ENCODE measurements at regions not wholly inside any gene's neighbourhood (a gene's known extent, or its start where the extent isn't known, plus 50 kb on each side); places are given as distances from the start of the nearest gene placed in this dataset.

GRCh38 chr5:92822183-92822582 lies 758.8 kb downstream of the NR2F1-AS1 start:
- intact Hi-C loops (cut with DNase I) = no loop called here
- no peak for DNase-seq
- ATAC-seq = no peak

GRCh38 chr5:92809855-92810465 lies 771.1 kb downstream of the NR2F1-AS1 start:
- intact Hi-C loops (cut with DNase I) = no loop called here
- no peak for ATAC-seq

DNA sequence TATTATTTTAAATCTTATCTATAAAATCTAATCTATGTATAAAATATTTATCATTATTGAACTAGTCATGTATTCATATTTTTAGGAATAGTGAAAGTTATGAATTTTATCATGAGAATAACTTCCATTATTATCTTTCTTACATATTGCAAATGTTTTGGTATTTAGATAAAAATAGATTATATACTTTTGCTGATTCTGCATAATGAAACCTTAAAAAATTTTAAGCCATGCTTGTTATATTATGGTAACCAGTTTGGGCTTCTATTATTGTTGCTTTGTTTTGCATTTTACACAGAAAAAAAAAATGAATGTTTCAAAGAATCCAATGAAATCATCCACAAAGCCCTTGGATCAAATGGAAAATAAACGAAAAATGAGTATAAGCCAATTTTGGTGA lies 772.5 kb downstream of the NR2F1-AS1 start:
- DNase-seq (no peak), ATAC-seq (no peak)
- intact Hi-C loops (cut with DNase I) = no loop called here

More at GRCh38 chr5:92809855-92810465, 771.1 kb downstream of the NR2F1-AS1 start:
- no peak for DNase-seq

DNA sequence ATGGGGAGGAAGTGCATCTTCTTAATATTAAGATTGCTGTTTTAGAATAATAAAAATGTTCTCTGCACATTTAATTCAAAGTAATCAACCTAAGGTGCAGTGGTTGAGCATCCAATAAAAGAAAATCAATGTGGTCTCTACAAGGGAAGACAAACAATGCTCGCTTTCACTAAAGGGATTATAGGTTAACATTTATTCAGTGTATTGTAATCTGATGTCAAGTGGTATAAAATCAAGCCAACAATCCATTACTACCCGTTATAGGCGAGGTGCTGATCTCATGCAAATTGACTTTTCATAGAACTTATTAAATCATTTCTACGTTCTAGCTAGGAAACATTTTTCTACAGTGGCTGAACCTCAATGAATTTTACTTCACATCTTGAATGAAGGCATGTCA lies 773.9 kb downstream of the NR2F1-AS1 start:
- ATAC-seq (no peak), DNase-seq (no peak)
- intact Hi-C loops (cut with DNase I) = no loop called here

- intact Hi-C loops (cut with DNase I) = no loop called here
- ATAC-seq = no peak
- no peak for DNase-seq
Measured at GRCh38 chr5:92805446-92805845, 775.6 kb downstream of the NR2F1-AS1 start.

DNA sequence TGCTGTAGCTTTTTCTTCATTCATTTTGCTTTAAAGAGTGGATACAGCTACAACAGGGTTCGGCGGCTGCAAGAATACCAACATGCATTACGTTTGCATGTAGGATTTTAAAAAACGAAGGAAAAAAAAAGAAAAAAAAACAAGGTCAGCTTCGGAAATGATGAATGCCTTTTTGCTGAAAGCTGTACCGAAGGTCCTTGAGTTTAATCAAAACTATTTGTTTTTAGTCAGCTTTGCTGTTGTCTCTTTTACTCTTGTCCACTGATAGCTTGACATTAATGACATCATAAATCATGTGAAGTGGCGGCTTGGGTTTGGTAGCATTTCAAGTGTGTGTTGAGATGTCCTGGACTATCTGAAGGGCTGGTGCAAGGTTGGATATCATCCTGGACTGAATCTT lies 779.1 kb downstream of the NR2F1-AS1 start:
- intact Hi-C loops (cut with DNase I) = no loop called here
- no peak for ATAC-seq
- no peak for DNase-seq

GRCh38 chr5:92800365-92800764 lies 780.7 kb downstream of the NR2F1-AS1 start:
- ATAC-seq (no peak), DNase-seq (no peak)

GRCh38 chr5:92795633-92796032 lies 785.4 kb downstream of the NR2F1-AS1 start:
- DNase-seq (no peak), ATAC-seq (no peak)
- intact Hi-C loops (cut with DNase I) = no loop called here

More at GRCh38 chr5:92800365-92800764, 780.7 kb downstream of the NR2F1-AS1 start:
- intact Hi-C loops (cut with DNase I) = no loop called here

- DNase-seq (no peak), ATAC-seq (no peak)
- intact Hi-C loops (cut with DNase I) = no loop called here
Measured at GRCh38 chr5:92780057-92780456, 801.0 kb downstream of the NR2F1-AS1 start.

DNA sequence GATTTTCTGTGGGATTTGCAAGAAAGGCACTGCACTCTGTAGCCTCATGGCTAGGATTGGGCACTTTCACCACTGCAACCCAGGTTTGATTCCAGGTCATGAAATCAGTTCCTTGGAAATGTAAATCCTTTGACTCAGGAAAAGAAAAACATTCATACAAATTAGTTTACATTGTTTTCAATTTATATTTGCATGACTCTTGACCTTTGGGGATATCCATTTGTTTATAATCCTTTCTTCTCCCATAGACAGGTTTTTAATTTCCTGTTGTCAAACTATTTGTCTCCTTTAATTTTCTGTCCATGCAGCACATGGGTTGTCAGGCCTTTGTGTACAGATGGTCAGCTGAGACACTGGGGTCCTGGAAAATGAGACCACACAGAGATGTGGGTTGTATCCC lies 801.5 kb downstream of the NR2F1-AS1 start:
- DNase-seq = no peak
- intact Hi-C loops (cut with DNase I) = no loop called here
- no peak for ATAC-seq

GRCh38 chr5:92778261-92778660 lies 802.8 kb downstream of the NR2F1-AS1 start:
- intact Hi-C loops (cut with DNase I) = no loop called here
- no peak for DNase-seq
- no peak for ATAC-seq

GRCh38 chr5:92777421-92777820 lies 803.6 kb downstream of the NR2F1-AS1 start:
- intact Hi-C loops (cut with DNase I) = no loop called here
- DNase-seq = no peak
- no peak for ATAC-seq

DNA sequence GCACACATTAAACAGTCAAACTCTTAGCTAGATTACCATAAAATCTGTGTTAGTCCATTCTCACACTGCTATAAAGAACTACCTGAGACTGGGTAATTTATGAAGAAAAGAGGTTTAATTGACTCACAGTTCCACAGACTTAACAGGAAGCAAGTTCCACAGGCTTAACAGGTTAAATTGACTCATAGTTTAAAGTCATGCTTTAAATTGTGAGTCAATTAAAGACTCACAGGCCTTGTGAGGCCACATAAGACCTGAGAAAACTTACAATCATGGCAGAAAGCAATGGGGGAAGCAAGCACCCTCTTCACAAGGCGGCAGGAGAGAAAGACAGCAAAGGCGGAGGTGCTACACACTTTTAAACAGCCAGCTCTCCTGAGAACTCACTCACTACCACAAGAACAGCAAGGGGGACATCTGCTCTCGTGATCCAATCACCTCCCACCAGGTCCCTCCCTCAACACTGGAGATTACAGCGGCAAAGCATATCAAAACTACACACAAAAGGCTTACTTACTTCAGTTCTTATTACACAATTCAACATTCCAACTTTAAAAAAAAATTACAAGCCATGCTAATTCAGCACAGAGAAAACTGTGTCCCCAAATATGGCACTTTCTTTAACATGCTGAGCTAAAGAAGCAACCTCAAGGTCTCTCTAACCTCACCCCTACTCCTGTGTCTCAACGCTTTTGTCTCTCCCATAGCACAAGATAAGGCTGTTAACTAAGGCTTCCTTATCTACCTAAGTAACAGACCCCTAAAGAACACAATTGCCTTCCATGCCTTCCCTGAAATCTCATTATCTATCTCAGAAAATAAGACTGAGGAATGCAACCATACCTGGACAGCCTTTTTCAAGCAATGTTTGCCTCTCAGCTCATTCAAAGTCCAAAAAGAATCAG lies 805.1 kb downstream of the NR2F1-AS1 start:
- ATAC-seq (no peak), DNase-seq (no peak)
- intact Hi-C loops (cut with DNase I) = no loop called here

DNA sequence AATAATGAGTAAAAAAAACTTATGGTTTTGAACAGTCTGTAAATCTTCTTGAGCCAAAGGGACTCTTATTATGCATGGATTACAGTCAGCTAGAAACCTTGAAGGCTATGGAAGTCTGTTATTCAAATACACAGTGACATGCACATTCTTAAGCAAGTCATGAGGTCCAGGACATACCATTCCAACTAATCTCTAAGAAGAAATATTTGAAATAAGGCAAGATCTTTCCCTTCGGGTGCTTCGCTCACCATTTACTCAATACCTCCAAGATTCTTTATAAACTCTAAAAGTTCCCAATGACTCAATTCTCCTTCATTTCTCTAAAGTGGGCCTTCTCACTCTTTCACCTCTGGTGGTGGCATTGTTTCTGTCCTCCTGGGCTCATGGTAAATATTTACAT lies 811.0 kb downstream of the NR2F1-AS1 start:
- DNase-seq = no peak
- intact Hi-C loops (cut with DNase I) = no loop called here
- no peak for ATAC-seq

- ATAC-seq (no peak), DNase-seq (no peak)
- intact Hi-C loops (cut with DNase I) = no loop called here
Measured at GRCh38 chr5:92761585-92761984, 819.4 kb downstream of the NR2F1-AS1 start.

- intact Hi-C loops (cut with DNase I) = no loop called here
- no peak for ATAC-seq
- no peak for DNase-seq
Measured at GRCh38 chr5:92760550-92760949, 820.5 kb downstream of the NR2F1-AS1 start.

DNA sequence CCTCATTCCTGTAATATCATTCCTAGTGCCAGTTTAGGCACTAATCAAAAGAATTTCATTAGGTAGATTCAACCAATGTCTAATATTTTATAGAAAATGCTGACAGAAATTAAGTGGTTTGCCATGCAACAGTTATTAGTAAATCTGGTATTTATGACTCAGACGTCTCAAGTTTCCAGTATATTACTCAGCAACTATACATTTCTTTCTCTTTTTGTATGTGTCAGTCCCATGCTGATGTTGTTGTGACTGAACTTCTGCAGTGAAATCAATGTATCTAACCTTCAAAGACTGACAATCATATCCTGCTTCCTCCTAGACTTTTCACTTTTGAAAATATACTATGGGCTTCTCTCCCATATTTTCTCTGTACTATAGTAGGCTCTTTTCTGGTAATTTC lies 822.5 kb downstream of the NR2F1-AS1 start:
- ATAC-seq (no peak), DNase-seq (no peak)
- intact Hi-C loops (cut with DNase I) = no loop called here

DNA sequence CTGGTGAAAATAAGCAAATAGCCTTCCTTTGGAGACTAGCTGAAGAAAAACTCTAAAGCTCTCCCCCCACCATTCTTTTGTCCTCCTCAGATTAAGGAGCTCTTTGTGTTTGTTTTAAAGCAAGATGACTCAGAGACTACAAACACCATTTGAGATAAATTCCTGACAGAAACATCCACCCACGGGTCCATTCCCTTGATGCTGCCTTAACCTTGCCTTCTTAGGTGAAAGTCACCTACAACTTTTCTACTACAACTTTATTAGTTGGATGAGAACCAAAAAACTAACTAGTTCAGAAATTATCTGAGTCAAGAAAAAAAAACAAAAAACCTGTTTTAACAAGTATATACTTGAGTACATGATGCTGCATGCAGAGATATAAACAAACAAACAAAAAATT lies 831.1 kb downstream of the NR2F1-AS1 start:
- ATAC-seq = no peak
- no peak for DNase-seq
- intact Hi-C loops (cut with DNase I) = no loop called here

DNA sequence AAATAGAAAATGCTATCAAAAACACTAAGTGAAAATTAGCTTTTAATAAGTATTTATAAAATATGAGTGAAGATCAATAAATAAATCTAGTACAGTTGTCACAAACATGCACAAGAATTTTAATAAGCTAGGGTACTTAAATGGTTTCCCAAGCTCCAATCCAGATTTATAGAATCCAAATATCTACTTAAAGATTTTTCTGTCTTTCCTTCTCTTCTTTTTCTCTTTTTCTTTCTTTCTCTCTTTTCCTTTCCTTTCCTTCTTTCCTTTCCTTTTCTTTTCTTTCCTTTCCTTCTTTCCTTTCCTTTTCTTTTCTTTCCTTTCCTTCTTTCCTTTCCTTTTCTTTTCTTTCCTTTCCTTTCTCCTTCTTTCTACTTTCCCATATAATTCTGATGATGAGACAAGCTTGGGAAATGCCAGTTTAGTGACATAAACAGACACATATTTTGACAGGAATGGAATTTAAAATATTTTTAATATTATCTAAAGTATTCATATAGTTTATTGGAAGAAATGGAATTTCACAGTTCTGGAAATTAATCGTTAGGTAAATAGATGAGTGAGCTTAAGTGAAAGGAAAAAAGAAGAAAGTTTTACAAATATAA lies 832.8 kb downstream of the NR2F1-AS1 start:
- ATAC-seq (no peak), DNase-seq (no peak)
- intact Hi-C loops (cut with DNase I) = no loop called here

DNA sequence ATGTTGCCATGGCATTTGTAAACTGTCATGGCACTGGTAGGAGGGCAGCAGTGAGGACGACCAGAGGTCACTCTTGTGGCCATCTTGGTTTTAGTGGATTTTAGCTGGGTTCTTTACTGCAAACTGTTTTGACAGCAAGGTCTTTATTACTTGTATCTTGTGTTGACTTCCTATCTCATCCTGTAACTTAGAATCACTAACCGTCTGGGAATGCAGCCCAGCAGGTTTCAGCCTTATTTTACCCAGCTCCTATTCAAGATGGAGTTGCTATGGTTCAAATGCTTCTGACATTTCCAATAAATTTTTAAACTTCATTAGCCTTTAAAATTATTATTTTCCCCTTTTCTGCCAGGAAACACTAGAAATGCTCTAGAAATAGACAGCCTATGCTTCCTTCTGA lies 839.1 kb downstream of the NR2F1-AS1 start:
- ATAC-seq (no peak), DNase-seq (no peak)
- intact Hi-C loops (cut with DNase I) = no loop called here

All from left cardiac atrium (tissue), 4 donors.